Mesenchymal stem cell (in vitro differentiated cells and primary cell): ENCODE measurements at regions not wholly inside any gene's neighbourhood (a gene's known extent, or its start where the extent isn't known, plus 50 kb on each side); places are given as distances from the start of the nearest gene placed in this dataset.

Experiments
- DNase-seq: peaks from one replicate; pipeline ENCODE4 v3.0.0-alpha.2; 2013
- H2AFZ ChIP-seq: one replicate; pipeline ENCODE4 v1.6.1; 2013; ENCODE audit warnings: low read depth, mild to moderate bottlenecking, control low read depth, inconsistent platforms, low read length, moderate library complexity
- H2AK5ac ChIP-seq: 2 replicates; pipeline ENCODE4 v1.6.1; 2013; ENCODE audit warnings: low read length, moderate library complexity, mild to moderate bottlenecking, inconsistent platforms; ENCODE audit not compliant: severe bottlenecking
- H2BK120ac ChIP-seq: one replicate; pipeline ENCODE4 v1.6.1; 2013; ENCODE audit warnings: low read depth, mild to moderate bottlenecking, inconsistent platforms, low read length, moderate library complexity
- H2BK12ac ChIP-seq, 2 experiments: one replicate each; pipeline ENCODE4 v1.6.1; 2013; ENCODE audit warnings: inconsistent platforms in 2 of 2, low read length in 2 of 2, mild to moderate bottlenecking in 2 of 2, moderate library complexity in 2 of 2, control low read depth in 1 of 2
- H2BK15ac ChIP-seq: one replicate; pipeline ENCODE4 v1.6.1; 2013; ENCODE audit warnings: mild to moderate bottlenecking, low read depth, inconsistent platforms; ENCODE audit not compliant: poor library complexity, severe bottlenecking
- H2BK5ac ChIP-seq: 2 replicates; pipeline ENCODE4 v1.6.1; 2013; ENCODE audit warnings: low read depth, mild to moderate bottlenecking, low read length, control low read depth, inconsistent platforms; ENCODE audit not compliant: poor library complexity, severe bottlenecking
- H3K14ac ChIP-seq, 2 experiments: one replicate each; pipeline ENCODE4 v1.6.1; 2013; ENCODE audit warnings: inconsistent platforms in 2 of 2, low read length in 2 of 2, control low read depth in 1 of 2, mild to moderate bottlenecking in 1 of 2, moderate library complexity in 1 of 2
- H3K18ac ChIP-seq, 2 experiments: one replicate each; pipeline ENCODE4 v1.6.1; 2013; ENCODE audit warnings: inconsistent platforms in 2 of 2, low read length in 2 of 2, control low read depth in 1 of 2, low read depth in 1 of 2, mild to moderate bottlenecking in 1 of 2
- H3K23ac ChIP-seq, 2 experiments: one replicate each; pipeline ENCODE4 v1.6.1; 2013; ENCODE audit warnings: inconsistent platforms in 2 of 2, low read length in 2 of 2, mild to moderate bottlenecking in 2 of 2, moderate library complexity in 2 of 2, control low read depth in 1 of 2
- H3K27ac ChIP-seq: 2 replicates; pipeline ENCODE4 v1.5.1; 2013; ENCODE audit warnings: mild to moderate bottlenecking, moderate library complexity, low read length, control low read depth, inconsistent platforms; ENCODE audit not compliant: poor library complexity, severe bottlenecking
- H3K27me3 ChIP-seq, 2 experiments: 2 replicates each; pipeline versions ENCODE4 v1.6.1 to v1.7.0; 2013; ENCODE audit warnings: low read length in 2 of 2, mild to moderate bottlenecking in 2 of 2, moderate library complexity in 2 of 2, control low read depth in 1 of 2, inconsistent platforms in 1 of 2; ENCODE audit not compliant: control insufficient read depth in 1 of 2, insufficient read depth in 1 of 2
- H3K36me3 ChIP-seq, 2 experiments: 2 replicates each; pipeline versions ENCODE4 v1.6.1 to v1.7.0; 2013; ENCODE audit warnings: low read length in 2 of 2, control low read depth in 1 of 2, inconsistent platforms in 1 of 2, low read depth in 1 of 2, mild to moderate bottlenecking in 1 of 2; ENCODE audit not compliant: insufficient read depth in 2 of 2, control insufficient read depth in 1 of 2
- H3K4ac ChIP-seq, 2 experiments: one replicate each; pipeline ENCODE4 v1.6.1; 2013; ENCODE audit warnings: inconsistent platforms in 2 of 2, low read length in 2 of 2, mild to moderate bottlenecking in 2 of 2, moderate library complexity in 2 of 2, control low read depth in 1 of 2, low read depth in 1 of 2
- H3K4me1 ChIP-seq: 2 replicates; pipeline ENCODE4 v1.6.1; 2013; ENCODE audit warnings: low read depth, low read length, control low read depth; ENCODE audit not compliant: control insufficient read depth, insufficient read depth
- H3K4me2 ChIP-seq: 2 replicates; pipeline ENCODE4 v1.6.1; 2013; ENCODE audit warnings: low read length, mild to moderate bottlenecking, inconsistent platforms; ENCODE audit not compliant: poor library complexity, severe bottlenecking
- H3K4me3 ChIP-seq, 2 experiments: 2 replicates each; pipeline versions ENCODE4 v1.5.1 to v1.7.0; 2013; ENCODE audit warnings: low read length in 2 of 2, mild to moderate bottlenecking in 2 of 2, control low read depth in 1 of 2, low read depth in 1 of 2; ENCODE audit not compliant: insufficient read depth in 1 of 2
- H3K79me1 ChIP-seq: replicated peaks from 2 replicates; pipeline ENCODE4 v1.6.1; 2013; ENCODE audit warnings: mild to moderate bottlenecking, control low read depth, low read length, inconsistent platforms; ENCODE audit not compliant: poor library complexity, severe bottlenecking
- H3K9ac ChIP-seq: 2 replicates; pipeline ENCODE4 v1.7.0; 2013; ENCODE audit warnings: mild to moderate bottlenecking, low read length, moderate library complexity
- H3K9me3 ChIP-seq: 2 replicates; pipeline ENCODE4 v1.7.0; 2013; ENCODE audit warnings: mild to moderate bottlenecking, low read length; ENCODE audit not compliant: control insufficient read depth
- H4K8ac ChIP-seq: one replicate; pipeline ENCODE4 v1.6.1; 2013; ENCODE audit warnings: inconsistent platforms, mild to moderate bottlenecking, low read length, moderate library complexity
- H4K91ac ChIP-seq: one replicate; pipeline ENCODE4 v1.6.1; 2013; ENCODE audit warnings: mild to moderate bottlenecking, low read length, inconsistent platforms
- WGBS: methylation state at CpG from one replicate; pipeline ENCODE4 v1.1.7; 2013; ENCODE audit warnings: mixed read lengths; 5-methylcytosine and 5-hydroxymethylcytosine counted together

DNA sequence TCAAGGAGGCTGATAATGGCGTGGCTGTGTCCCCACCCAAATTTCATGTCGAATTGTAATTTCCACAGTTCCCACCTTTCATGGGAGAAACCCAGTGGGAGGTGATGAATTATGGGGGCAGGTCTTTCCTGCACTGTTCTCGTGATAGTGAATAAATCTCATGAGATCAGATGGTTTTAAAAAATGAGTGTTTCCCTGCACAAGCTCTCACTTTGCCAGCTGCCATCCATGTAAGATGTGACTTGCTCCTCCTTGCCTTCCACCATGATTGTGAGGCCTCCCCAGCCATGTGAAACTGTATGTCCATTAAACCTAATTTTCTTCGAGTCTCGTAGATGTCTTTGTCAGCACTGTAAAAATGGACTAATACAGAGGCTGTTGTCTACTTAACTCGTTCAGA is 488.3 kb downstream of the SPRY1 start:
- Histone ChIP-seq H3K9ac (no peak overlapping the region), H3K14ac (no peak overlapping the region), H3K9me3 (no peaks in the 10 kb centered on the region), H3K23ac (no peak overlapping the region), H2BK12ac (no peak overlapping the region), H4K8ac (no peak overlapping the region), H3K27ac (no peak overlapping the region), H2AFZ (no peak overlapping the region), H2BK120ac (no peak overlapping the region), H4K91ac (no peak overlapping the region), H2BK5ac (no peak overlapping the region), H3K27me3 (no peaks in the 10 kb centered on the region), H3K4me3 (no peak overlapping the region), H2BK15ac (no peak overlapping the region), H3K4ac (no peak overlapping the region), H3K4me1 (no peaks in the 10 kb centered on the region), H3K18ac (no peak overlapping the region), H3K36me3 (no peaks in the 10 kb centered on the region), H3K4me2 (no peak overlapping the region), H2AK5ac (no peak overlapping the region), H3K79me1 (no peaks in the 10 kb centered on the region)
- no peak for DNase-seq
- 96% methylated on average over 5 of the region's 6 CpGs for WGBS

- Histone ChIP-seq H3K4me1 (peaks cover 2% of the 10 kb centered on the region), H3K4ac (no peak overlapping the region), H3K36me3 (no peaks in the 10 kb centered on the region), H3K4me3 (no peak overlapping the region), H2AFZ (no peak overlapping the region), H4K91ac (no peak overlapping the region), H3K27ac (no peak overlapping the region), H3K27me3 (no peaks in the 10 kb centered on the region), H3K79me1 (no peaks in the 10 kb centered on the region), H3K9me3 (no peaks in the 10 kb centered on the region), H3K4me2 (no peak overlapping the region), H2BK15ac (no peak overlapping the region), H3K18ac (no peak overlapping the region), H3K9ac (no peak overlapping the region), H4K8ac (no peak overlapping the region), H2BK5ac (no peak overlapping the region), H2BK12ac (no peak overlapping the region), H2BK120ac (no peak overlapping the region), H3K14ac (no peak overlapping the region), H3K23ac (no peak overlapping the region), H2AK5ac (no peak overlapping the region)
- DNase-seq, result no peak
- 100% methylated on average over 1 of the region's 1 CpG for WGBS
Observed at GRCh38 chr4:123889507-123889906, 492.9 kb downstream of the SPRY1 start.

DNA sequence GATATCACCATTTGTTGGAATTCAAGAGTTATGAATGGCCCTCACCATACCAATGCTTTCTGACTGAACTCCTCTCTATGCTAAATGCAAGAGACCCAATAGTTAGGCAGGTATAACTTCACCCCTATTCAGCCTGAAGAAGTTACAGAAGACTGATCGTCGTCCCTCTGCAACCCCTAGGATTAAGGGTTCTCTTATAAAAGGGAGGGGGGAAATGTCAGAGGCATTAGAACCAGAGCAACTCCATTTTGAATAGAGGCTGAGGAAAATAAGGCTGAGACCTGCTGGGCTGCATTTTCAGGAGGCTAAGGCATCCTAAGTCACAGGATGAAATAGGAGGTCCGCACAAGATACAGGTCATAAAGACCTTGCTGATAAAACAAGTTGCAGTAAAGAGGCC is 494.3 kb downstream of the SPRY1 start:
- DNase-seq, result no peak
- H2AK5ac ChIP-seq, result peak overlapping the region; percentile 72
- H3K4me3 ChIP-seq, result no peak overlapping the region
- peaks cover 2% of the 10 kb centered on the region for H3K4me1 ChIP-seq
- H3K9ac ChIP-seq, result no peak overlapping the region
- H2BK12ac ChIP-seq, result peak overlapping the region in 1 of 2 experiments; percentile 2
- no peak overlapping the region for H3K4ac ChIP-seq
- 90% methylated on average over 3 of the region's 3 CpGs for WGBS
- no peak overlapping the region for H3K27ac ChIP-seq
- H4K91ac ChIP-seq, result peak overlapping the region; percentile 59
- H3K18ac ChIP-seq, result peak overlapping the region in 1 of 2 experiments; percentile 66
- H2AFZ ChIP-seq, result no peak overlapping the region
- H3K23ac ChIP-seq, result no peak overlapping the region
- no peak overlapping the region for H2BK5ac ChIP-seq
- H2BK120ac ChIP-seq, result no peak overlapping the region
- no peak overlapping the region for H3K14ac ChIP-seq
- no peaks in the 10 kb centered on the region for H3K36me3 ChIP-seq
- H3K9me3 ChIP-seq, result no peaks in the 10 kb centered on the region
- H3K4me2 ChIP-seq, result no peak overlapping the region
- H3K27me3 ChIP-seq, result no peaks in the 10 kb centered on the region
- H2BK15ac ChIP-seq, result no peak overlapping the region
- H3K79me1 ChIP-seq, result no peaks in the 10 kb centered on the region
- no peak overlapping the region for H4K8ac ChIP-seq

DNA sequence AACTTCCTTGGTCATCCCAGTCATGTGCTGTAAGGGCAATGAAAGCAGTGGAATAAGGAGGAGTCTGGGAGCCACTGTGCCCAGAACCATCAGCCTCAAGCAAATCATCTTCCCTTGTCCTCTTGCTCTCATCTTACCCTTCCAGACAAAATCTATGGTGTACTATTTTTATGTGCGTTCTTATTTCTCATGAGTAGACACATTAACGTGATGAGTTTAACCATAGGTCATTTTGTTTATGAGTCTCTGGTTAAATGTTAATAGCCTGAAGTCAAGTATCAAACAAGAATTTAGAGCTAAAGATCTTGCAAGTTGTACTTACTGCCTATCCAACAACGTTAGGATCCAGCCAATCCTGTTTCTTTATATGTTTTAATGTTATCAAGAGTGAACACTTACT is 495.3 kb downstream of the SPRY1 start:
- Histone ChIP-seq H3K27me3 (no peaks in the 10 kb centered on the region), H3K36me3 (no peaks in the 10 kb centered on the region), H2BK120ac (no peak overlapping the region), H3K9me3 (no peaks in the 10 kb centered on the region), H4K8ac (no peak overlapping the region), H3K18ac (peak overlapping the region; percentile 37 to 50), H3K9ac (no peak overlapping the region), H3K23ac (no peak overlapping the region), H3K4me1 (peaks cover 2% of the 10 kb centered on the region), H2AFZ (no peak overlapping the region), H4K91ac (peak overlapping the region; percentile 43), H2BK15ac (no peak overlapping the region), H2BK12ac (no peak overlapping the region), H3K79me1 (no peaks in the 10 kb centered on the region), H3K4me2 (no peak overlapping the region), H3K4me3 (no peak overlapping the region), H3K14ac (no peak overlapping the region), H3K4ac (no peak overlapping the region), H2AK5ac (no peak overlapping the region), H2BK5ac (no peak overlapping the region), H3K27ac (peak overlapping the region; percentile 60)
- DNase-seq, result peak; percentile 29
- 84% methylated on average over 2 of the region's 3 CpGs for WGBS
